ENCODE measurements at regions not wholly inside any gene's neighbourhood (a gene's known extent, or its start where the extent isn't known, plus 50 kb on each side); places are given as distances from the start of the nearest gene placed in this dataset.

DNA sequence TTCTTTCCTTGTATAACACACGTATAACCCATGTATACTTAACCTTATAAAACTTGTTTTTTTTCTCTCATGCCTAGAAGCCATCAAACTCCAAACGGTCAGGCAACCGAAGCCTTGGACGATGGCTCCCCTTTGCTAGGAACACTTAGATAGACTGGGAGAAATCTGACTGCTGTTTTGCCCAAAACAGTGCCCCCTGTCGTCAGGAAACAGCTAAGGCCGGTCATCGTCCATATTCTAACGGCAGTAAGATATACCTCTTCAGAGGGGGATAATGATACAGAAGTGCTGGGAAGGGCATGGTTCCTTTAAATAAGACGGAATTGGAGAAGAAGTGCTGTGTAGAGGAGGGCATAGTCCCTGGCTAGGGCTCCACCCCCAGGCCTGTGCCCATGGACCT, 130.5 kb downstream of the SLC41A2 start:
- TF ChIP-seq, protein P1, sequence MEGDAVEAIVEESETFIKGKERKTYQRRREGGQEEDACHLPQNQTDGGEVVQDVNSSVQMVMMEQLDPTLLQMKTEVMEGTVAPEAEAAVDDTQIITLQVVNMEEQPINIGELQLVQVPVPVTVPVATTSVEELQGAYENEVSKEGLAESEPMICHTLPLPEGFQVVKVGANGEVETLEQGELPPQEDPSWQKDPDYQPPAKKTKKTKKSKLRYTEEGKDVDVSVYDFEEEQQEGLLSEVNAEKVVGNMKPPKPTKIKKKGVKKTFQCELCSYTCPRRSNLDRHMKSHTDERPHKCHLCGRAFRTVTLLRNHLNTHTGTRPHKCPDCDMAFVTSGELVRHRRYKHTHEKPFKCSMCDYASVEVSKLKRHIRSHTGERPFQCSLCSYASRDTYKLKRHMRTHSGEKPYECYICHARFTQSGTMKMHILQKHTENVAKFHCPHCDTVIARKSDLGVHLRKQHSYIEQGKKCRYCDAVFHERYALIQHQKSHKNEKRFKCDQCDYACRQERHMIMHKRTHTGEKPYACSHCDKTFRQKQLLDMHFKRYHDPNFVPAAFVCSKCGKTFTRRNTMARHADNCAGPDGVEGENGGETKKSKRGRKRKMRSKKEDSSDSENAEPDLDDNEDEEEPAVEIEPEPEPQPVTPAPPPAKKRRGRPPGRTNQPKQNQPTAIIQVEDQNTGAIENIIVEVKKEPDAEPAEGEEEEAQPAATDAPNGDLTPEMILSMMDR (IDR thresholded peaks at IDR 0.05): no peak
- TF ChIP-seq POLR2A (IDR thresholded peaks at IDR 0.05): no peak

All from testis (tissue), 2 donors.